Endodermal cell (in vitro differentiated cells): ENCODE measurements at regions not wholly inside any gene's neighbourhood (a gene's known extent, or its start where the extent isn't known, plus 50 kb on each side); places are given as distances from the start of the nearest gene placed in this dataset.
"Not testable (repeated sequence)": the region's sequence is repeated elsewhere in the genome, so short reads cannot be mapped to it uniquely, and the experiment has no call there.

Experiments
- DNase-seq: peaks from one replicate; pipeline ENCODE4 v3.0.0-alpha.2; 2017
- H3K27ac ChIP-seq: 2 replicates; pipeline ENCODE4 v1.5.1; 2013; ENCODE audit warnings: mild to moderate bottlenecking, low read depth, low read length, moderate library complexity
- H3K27me3 ChIP-seq: 2 replicates; pipeline ENCODE4 v1.6.1; 2013; ENCODE audit warnings: mild to moderate bottlenecking, low read length, moderate library complexity; ENCODE audit not compliant: insufficient read depth, control insufficient read depth, poor library complexity, severe bottlenecking
- H3K36me3 ChIP-seq: 2 replicates; pipeline ENCODE4 v1.7.0; 2013; ENCODE audit warnings: mild to moderate bottlenecking, low read length, moderate library complexity; ENCODE audit not compliant: control insufficient read depth, insufficient read depth
- H3K4me1 ChIP-seq: one replicate; pipeline ENCODE4 v1.7.0; 2013; ENCODE audit warnings: low read length; ENCODE audit not compliant: control insufficient read depth, insufficient read depth
- H3K4me3 ChIP-seq: 2 replicates; pipeline ENCODE4 v1.5.1; 2013; ENCODE audit warnings: mild to moderate bottlenecking, low read length, moderate library complexity
- H3K9ac ChIP-seq: 2 replicates; pipeline ENCODE4 v1.6.1; 2013; ENCODE audit warnings: mild to moderate bottlenecking, low read length, moderate library complexity; ENCODE audit not compliant: poor library complexity, severe bottlenecking; ENCODE audit errors: extremely low read depth
- H3K9me3 ChIP-seq: 2 replicates; pipeline ENCODE4 v1.6.1; 2013; ENCODE audit warnings: mild to moderate bottlenecking, low read length, moderate library complexity; ENCODE audit not compliant: control insufficient read depth
- H3K27ac Mint-ChIP-seq: 2 replicates; pipeline ENCODE4 v1.8.0; 2020; ENCODE audit warnings: mixed read lengths
- H3K27me3 Mint-ChIP-seq: 2 replicates; pipeline ENCODE4 v1.8.0; 2021; ENCODE audit warnings: mild to moderate bottlenecking, mixed read lengths; ENCODE audit not compliant: insufficient read depth
- H3K36me3 Mint-ChIP-seq: 2 replicates; pipeline ENCODE4 v1.8.0; 2020; ENCODE audit warnings: low read depth, mixed read lengths
- H3K4me1 Mint-ChIP-seq: 2 replicates; pipeline ENCODE4 v1.8.0; 2020; ENCODE audit warnings: mixed read lengths
- H3K4me3 Mint-ChIP-seq: 2 replicates; pipeline ENCODE4 v1.8.0; 2020; ENCODE audit warnings: mild to moderate bottlenecking, moderate library complexity, mixed read lengths
- H3K9me3 Mint-ChIP-seq: 2 replicates; pipeline ENCODE4 v1.8.0; 2020; ENCODE audit warnings: mild to moderate bottlenecking, mixed read lengths
- CTCF ChIP-seq: fragments of 200-600 bp; sonication (generic); conservative IDR thresholded peaks from 2 replicates; pipeline ENCODE4 v1.5.0; 2021; ENCODE audit warnings: antibody characterized with exemption, mild to moderate bottlenecking
- WGBS, 2 experiments: methylation state at CpG; one replicate each; pipeline versions ENCODE4 v1.1.5 to v1.1.7; 2013; ENCODE audit warnings: missing lambda C conversion rate in 2 of 2, mixed read lengths in 1 of 2; ENCODE audit not compliant: insufficient coverage in 1 of 2, insufficient read length in 1 of 2; 5-methylcytosine and 5-hydroxymethylcytosine counted together

GRCh38 chr12:131202592-131203378, 249.1 kb downstream of the ADGRD1 start:
- WGBS, 2 experiments: 90 to 92% methylated on average over 30 to 40 of the region's 40 CpGs
- Histone ChIP-seq H3K9ac (no peak overlapping the region), H3K27ac (no peak overlapping the region), H3K27me3 (no peaks in the 10 kb centered on the region), H3K4me1 (no peaks in the 10 kb centered on the region), H3K9me3 (no peaks in the 10 kb centered on the region), H3K36me3 (no peaks in the 10 kb centered on the region), H3K4me3 (no peak overlapping the region)
- H3K36me3 Mint-ChIP-seq: no peaks in the 10 kb centered on the region
- H3K27me3 Mint-ChIP-seq: peaks cover 3% of the 10 kb centered on the region
- no peak overlapping the region for H3K4me3 Mint-ChIP-seq
- no peaks in the 10 kb centered on the region for H3K4me1 Mint-ChIP-seq
- no peaks in the 10 kb centered on the region for H3K9me3 Mint-ChIP-seq
- H3K27ac Mint-ChIP-seq: no peak overlapping the region
- no peak for DNase-seq
- TF ChIP-seq CTCF: no peak

DNA sequence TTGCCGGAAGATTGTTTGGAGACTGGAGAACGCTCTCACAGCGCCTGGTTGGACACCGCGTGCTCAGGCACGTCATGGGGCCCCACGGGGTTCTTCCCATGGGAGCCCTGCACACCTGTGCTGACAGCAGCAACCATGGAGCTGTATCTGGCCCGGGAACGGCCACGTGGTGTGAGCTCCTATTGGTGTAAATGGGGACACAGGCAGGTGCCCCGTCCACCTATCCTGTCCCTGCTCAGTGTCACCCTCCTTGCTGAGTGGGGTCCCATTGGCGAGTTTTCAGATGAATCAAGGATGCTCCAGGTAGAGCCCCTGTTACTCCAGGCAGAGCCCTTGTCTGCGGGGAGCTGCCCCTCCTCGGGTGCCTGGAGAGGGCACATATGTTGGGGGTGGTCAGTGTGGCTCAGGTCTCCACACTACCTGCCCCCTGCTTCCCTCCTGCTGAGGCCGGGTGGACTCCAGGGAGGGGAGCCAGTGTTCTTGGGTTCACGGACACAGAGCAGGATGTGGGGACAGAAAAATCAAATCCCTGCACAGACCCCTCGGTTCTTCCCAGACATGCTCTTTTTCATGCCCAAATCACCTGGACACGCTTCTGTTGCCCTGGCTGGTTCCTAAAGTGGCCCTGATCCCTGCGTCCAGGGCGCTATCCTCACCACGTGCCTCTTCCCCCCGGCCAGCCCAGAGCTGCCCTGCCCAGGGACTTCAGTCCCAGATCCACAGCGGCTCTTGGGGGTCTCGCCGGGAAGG, 250.1 kb downstream of the ADGRD1 start:
- no peak overlapping the region for H3K27ac ChIP-seq
- no peak for DNase-seq
- H3K4me1 ChIP-seq: no peaks in the 10 kb centered on the region
- H3K27me3 ChIP-seq: no peaks in the 10 kb centered on the region
- H3K4me3 ChIP-seq: no peak overlapping the region
- no peak overlapping the region for H3K9ac ChIP-seq
- no peaks in the 10 kb centered on the region for H3K36me3 ChIP-seq
- H3K27me3 Mint-ChIP-seq: no peaks in the 10 kb centered on the region
- no peak overlapping the region for H3K27ac Mint-ChIP-seq
- no peaks in the 10 kb centered on the region for H3K4me1 Mint-ChIP-seq
- H3K36me3 Mint-ChIP-seq: no peaks in the 10 kb centered on the region
- no peak overlapping the region for H3K4me3 Mint-ChIP-seq
- H3K9me3 ChIP-seq: no peaks in the 10 kb centered on the region
- H3K9me3 Mint-ChIP-seq: no peaks in the 10 kb centered on the region
- no peak for TF ChIP-seq CTCF
- 93 to 95% methylated on average over 15 to 25 of the region's 25 CpGs for WGBS, 2 experiments

DNA sequence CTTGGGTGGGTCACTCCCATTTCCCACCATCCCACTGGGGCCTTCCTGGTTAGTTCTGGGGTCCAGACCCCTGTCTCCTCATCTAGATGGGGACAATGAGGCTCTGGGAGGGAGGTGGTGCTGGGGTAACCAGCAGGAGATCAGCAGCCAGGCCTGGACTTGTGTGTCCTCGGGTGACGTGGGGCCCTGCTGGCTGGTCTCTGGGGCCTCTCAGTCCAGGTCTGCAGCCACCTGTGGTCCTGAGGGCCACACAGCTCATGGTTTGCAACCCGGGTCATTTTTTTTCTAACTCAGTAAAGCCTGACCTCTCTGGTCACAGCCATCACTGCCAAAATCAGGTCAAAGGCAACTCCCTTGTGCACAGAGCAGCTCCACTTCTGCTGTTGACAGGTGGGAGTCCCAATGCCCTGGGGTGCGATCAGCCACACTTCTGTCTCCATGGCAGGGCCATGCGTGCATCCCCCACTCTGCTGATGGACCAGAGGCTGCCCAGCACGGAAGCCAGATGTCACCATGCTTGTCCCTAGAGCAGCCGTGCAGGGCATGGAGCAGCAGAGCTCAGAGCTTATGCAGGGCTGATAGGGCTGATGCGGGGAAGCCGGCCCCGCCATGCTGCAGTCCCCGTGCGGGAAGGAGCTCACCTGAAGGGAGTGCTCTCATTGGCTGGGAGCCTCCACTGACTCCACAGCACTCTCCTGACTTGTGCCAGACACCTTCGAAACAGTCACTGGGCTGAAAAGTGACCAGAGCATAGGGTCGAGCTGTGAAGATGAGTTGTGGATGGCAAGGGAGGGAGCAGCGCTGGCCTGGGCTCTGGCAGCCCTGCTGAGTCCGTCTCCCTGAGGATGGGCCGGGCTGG, 250.9 kb downstream of the ADGRD1 start:
- no peaks in the 10 kb centered on the region for H3K9me3 Mint-ChIP-seq
- no peaks in the 10 kb centered on the region for H3K4me1 Mint-ChIP-seq
- no peak overlapping the region for H3K4me3 Mint-ChIP-seq
- Histone ChIP-seq H3K27ac (no peak overlapping the region), H3K9me3 (no peaks in the 10 kb centered on the region), H3K36me3 (no peaks in the 10 kb centered on the region), H3K4me1 (no peaks in the 10 kb centered on the region), H3K9ac (no peak overlapping the region), H3K27me3 (no peaks in the 10 kb centered on the region), H3K4me3 (no peak overlapping the region)
- H3K27ac Mint-ChIP-seq: no peak overlapping the region
- no peak for DNase-seq
- peaks cover under 1% of the 10 kb centered on the region for H3K27me3 Mint-ChIP-seq
- no peak for TF ChIP-seq CTCF
- WGBS, 2 experiments: 83 to 94% methylated on average over 6 to 17 of the region's 17 CpGs
- H3K36me3 Mint-ChIP-seq: no peaks in the 10 kb centered on the region

- H3K9me3 ChIP-seq, H3K36me3 Mint-ChIP-seq, H3K27me3 Mint-ChIP-seq, H3K4me3 ChIP-seq, H3K27ac Mint-ChIP-seq, H3K4me1 Mint-ChIP-seq, H3K4me3 Mint-ChIP-seq, H3K27ac ChIP-seq, H3K27me3 ChIP-seq, DNase-seq, H3K9me3 Mint-ChIP-seq, H3K36me3 ChIP-seq, H3K4me1 ChIP-seq, H3K9ac ChIP-seq: not testable (repeated sequence)
- WGBS, 2 experiments: 73 to 88% methylated on average over 3 to 21 of the region's 23 CpGs
Measured at GRCh38 chr12:131205275-131205933, 251.7 kb downstream of the ADGRD1 start.
